Tibial artery (tissue), 4 donors: ENCODE measurements at regions not wholly inside any gene's neighbourhood (a gene's known extent, or its start where the extent isn't known, plus 50 kb on each side); places are given as distances from the start of the nearest gene placed in this dataset.

Experiments used
- DNase-seq, 2 donors: peaks; one replicate each; pipeline ENCODE4 v3.0.0-alpha.2; 2019
- H3K27ac ChIP-seq, 2 donors: fragments of 200-600 bp; sonication (generic) in 1 of 2; 1 replicate in 1 of 2; 2 replicates in 1 of 2; pipeline ENCODE4 v1.5.1; 2018 to 2019; ENCODE audit warnings: mild to moderate bottlenecking in 1 of 2
- H3K27me3 ChIP-seq, 2 donors: fragments of 200-600 bp; sonication (generic) in 1 of 2; one replicate each; pipeline versions ENCODE4 v1.5.1 to v1.6.0; 2016 to 2019
- H3K36me3 ChIP-seq, 3 donors: fragments of 200-600 bp; sonication (generic) in 2 of 3; one replicate each; pipeline ENCODE4 v1.5.1; 2016 to 2019; ENCODE audit warnings: mild to moderate bottlenecking in 2 of 3
- H3K4me1 ChIP-seq, 4 donors: fragments of 200-600 bp; sonication (generic) in 2 of 4; 1 replicate in 3 of 4; 2 replicates in 1 of 4; pipeline ENCODE4 v1.5.1; 2016 to 2019
- H3K4me3 ChIP-seq, 2 donors: fragments of 200-600 bp; sonication (generic) in 1 of 2; 1 replicate in 1 of 2; 2 replicates in 1 of 2; pipeline ENCODE4 v1.5.1; 2018 to 2019; ENCODE audit warnings: mild to moderate bottlenecking in 2 of 2
- H3K9me3 ChIP-seq, 3 donors: fragments of 200-600 bp; sonication (generic) in 1 of 3; one replicate each; pipeline ENCODE4 v1.5.1; 2016 to 2019
- CTCF ChIP-seq, 2 experiments: fragments of 200-600 bp in 1 of 2; fragments of 450-650 bp in 1 of 2; IDR thresholded peaks; one replicate each; pipeline ENCODE4 v1.5.1; 2017 to 2019; ENCODE audit warnings: antibody characterized with exemption in 2 of 2, mild to moderate bottlenecking in 1 of 2, moderate library complexity in 1 of 2
- intact Hi-C: fragments of 100-400 bp; cut with DNase I; formaldehyde crosslinking; loops from one replicate; pipeline ENCODE4 v1.15.0; 2023; ENCODE audit warnings: low total_unique reads

- H3K27ac ChIP-seq, result no peak overlapping the region
- H3K36me3 ChIP-seq, result no peaks in the 10 kb centered on the region
- H3K4me1 ChIP-seq, result no peaks in the 10 kb centered on the region
- no peak for DNase-seq
- H3K27me3 ChIP-seq, result no peaks in the 10 kb centered on the region
- H3K4me3 ChIP-seq, result no peak overlapping the region
- intact Hi-C loops, result no loop called here
- TF ChIP-seq CTCF (IDR thresholded peaks at IDR 0.05), result no peak
- H3K9me3 ChIP-seq, result no peaks in the 10 kb centered on the region
These were observed 328.0 kb upstream of the SOX2 start for GRCh38 chr3:181383760-181384159.

GRCh38 chr3:181383201-181383600 lies 328.5 kb upstream of the SOX2 start:
- no peak for DNase-seq
- Histone ChIP-seq H3K36me3 (no peaks in the 10 kb centered on the region), H3K4me3 (no peak overlapping the region), H3K9me3 (no peaks in the 10 kb centered on the region), H3K4me1 (no peaks in the 10 kb centered on the region), H3K27ac (no peak overlapping the region), H3K27me3 (no peaks in the 10 kb centered on the region)
- intact Hi-C loops, result no loop called here
- TF ChIP-seq CTCF (IDR thresholded peaks at IDR 0.05), result no peak

GRCh38 chr3:181382656-181383055 lies 329.1 kb upstream of the SOX2 start:
- DNase-seq, result no peak
- H3K4me1 ChIP-seq, result no peaks in the 10 kb centered on the region
- H3K4me3 ChIP-seq, result no peak overlapping the region
- no peak for TF ChIP-seq CTCF (IDR thresholded peaks at IDR 0.05)
- intact Hi-C loops, result no loop called here
- H3K27me3 ChIP-seq, result no peaks in the 10 kb centered on the region
- H3K36me3 ChIP-seq, result no peaks in the 10 kb centered on the region
- no peaks in the 10 kb centered on the region for H3K9me3 ChIP-seq
- H3K27ac ChIP-seq, result no peak overlapping the region

- no peak for TF ChIP-seq CTCF (IDR thresholded peaks at IDR 0.05)
- no peaks in the 10 kb centered on the region for H3K27me3 ChIP-seq
- H3K9me3 ChIP-seq, result no peaks in the 10 kb centered on the region
- no peaks in the 10 kb centered on the region for H3K36me3 ChIP-seq
- H3K4me3 ChIP-seq, result no peak overlapping the region
- H3K4me1 ChIP-seq, result no peaks in the 10 kb centered on the region
- intact Hi-C loops, result no loop called here
- H3K27ac ChIP-seq, result no peak overlapping the region
- DNase-seq, result no peak
These were observed 332.4 kb upstream of the SOX2 start for GRCh38 chr3:181379278-181379677.

- intact Hi-C loops, result no loop called here
- DNase-seq, result no peak
- Histone ChIP-seq H3K4me1 (no peaks in the 10 kb centered on the region), H3K4me3 (no peak overlapping the region), H3K27me3 (no peaks in the 10 kb centered on the region), H3K9me3 (no peaks in the 10 kb centered on the region), H3K27ac (no peak overlapping the region), H3K36me3 (no peaks in the 10 kb centered on the region)
- no peak for TF ChIP-seq CTCF (IDR thresholded peaks at IDR 0.05)
These were observed 342.1 kb upstream of the SOX2 start for GRCh38 chr3:181369637-181370036.

GRCh38 chr3:181363231-181363630 lies 348.5 kb upstream of the SOX2 start:
- H3K4me1 ChIP-seq, result no peaks in the 10 kb centered on the region
- H3K36me3 ChIP-seq, result no peaks in the 10 kb centered on the region
- no peak overlapping the region for H3K27ac ChIP-seq
- no peaks in the 10 kb centered on the region for H3K27me3 ChIP-seq
- DNase-seq, result no peak
- no peak overlapping the region for H3K4me3 ChIP-seq
- no peak for TF ChIP-seq CTCF (IDR thresholded peaks at IDR 0.05)
- no peaks in the 10 kb centered on the region for H3K9me3 ChIP-seq
- intact Hi-C loops, result no loop called here
